ENCODE measurements at regions not wholly inside any gene's neighbourhood (a gene's known extent, or its start where the extent isn't known, plus 50 kb on each side); places are given as distances from the start of the nearest gene placed in this dataset.
"Not testable (repeated sequence)": the region's sequence is repeated elsewhere in the genome, so short reads cannot be mapped to it uniquely, and the experiment has no call there.

GRCh38 chr1:172754609-172755008 is 95.7 kb downstream of the FASLG start:
- no peak for DNase-seq

- no peak for DNase-seq
Observed at GRCh38 chr1:172755099-172755498, 96.2 kb downstream of the FASLG start.

- DNase-seq: no peak
Observed at GRCh38 chr1:172756024-172756423, 97.1 kb downstream of the FASLG start.

GRCh38 chr1:172758259-172758658 is 99.4 kb downstream of the FASLG start:
- no peak for DNase-seq

GRCh38 chr1:172760121-172760520 is 101.2 kb downstream of the FASLG start:
- DNase-seq: no peak

GRCh38 chr1:172761581-172762486 is 102.9 kb downstream of the FASLG start:
- no peak for DNase-seq

GRCh38 chr1:172763057-172763456 is 104.2 kb downstream of the FASLG start:
- DNase-seq: no peak

- DNase-seq: no peak
Observed at GRCh38 chr1:172764378-172764777, 105.5 kb downstream of the FASLG start.

GRCh38 chr1:172766462-172766861 is 107.6 kb downstream of the FASLG start:
- no peak for DNase-seq

GRCh38 chr1:172770071-172770470 is 111.2 kb downstream of the FASLG start:
- no peak for DNase-seq

- DNase-seq: no peak
Observed at GRCh38 chr1:172774561-172774960, 115.7 kb downstream of the FASLG start.

- DNase-seq: no peak
Observed at GRCh38 chr1:172775606-172776005, 116.7 kb downstream of the FASLG start.

GRCh38 chr1:172776071-172776470 is 117.2 kb downstream of the FASLG start:
- DNase-seq: no peak

- no peak for DNase-seq
Observed at GRCh38 chr1:172777767-172778166, 118.9 kb downstream of the FASLG start.

GRCh38 chr1:172778456-172779455 is 119.9 kb downstream of the FASLG start:
- no peak for DNase-seq

- DNase-seq: no peak
Observed at GRCh38 chr1:172779491-172779890, 120.6 kb downstream of the FASLG start.

GRCh38 chr1:172781513-172782140 is 122.7 kb downstream of the FASLG start:
- no peak for DNase-seq

GRCh38 chr1:172789840-172790239 is 130.9 kb downstream of the FASLG start:
- no peak for DNase-seq

GRCh38 chr1:172790245-172790644 is 131.3 kb downstream of the FASLG start:
- DNase-seq: no peak

- no peak for DNase-seq
Observed at GRCh38 chr1:172793823-172794222, 134.9 kb downstream of the FASLG start.

GRCh38 chr1:172795741-172796140 is 136.8 kb downstream of the FASLG start:
- DNase-seq: no peak

GRCh38 chr1:172799804-172800203 is 140.9 kb downstream of the FASLG start:
- DNase-seq: not testable (repeated sequence)

Measured in skin of body (tissue), 1 donor.